Adrenal gland (tissue), 5 donors: ENCODE measurements at regions not wholly inside any gene's neighbourhood (a gene's known extent, or its start where the extent isn't known, plus 50 kb on each side); places are given as distances from the start of the nearest gene placed in this dataset.

Source experiments
- CTCF ChIP-seq, 6 experiments: fragments of 450-650 bp in 4 of 6; fragments of 200-600 bp in 2 of 6; sonication (generic) in 1 of 6; IDR thresholded peaks; 1 replicate in 5 of 6; 2 replicates in 1 of 6; pipeline versions ENCODE4 v1.5.1 to v1.8.0; 2016 to 2021; ENCODE audit warnings: antibody characterized with exemption in 6 of 6, mild to moderate bottlenecking in 2 of 6, moderate library complexity in 1 of 6
- POLR2A ChIP-seq, 2 donors: fragments of 450-650 bp; IDR thresholded peaks; one replicate each; pipeline ENCODE4 v1.6.1; 2017; ENCODE audit warnings: antibody characterized with exemption in 2 of 2, mild to moderate bottlenecking in 2 of 2, moderate library complexity in 1 of 2
- donor health status: DM: no; HTN: no; CAD: no.

DNA sequence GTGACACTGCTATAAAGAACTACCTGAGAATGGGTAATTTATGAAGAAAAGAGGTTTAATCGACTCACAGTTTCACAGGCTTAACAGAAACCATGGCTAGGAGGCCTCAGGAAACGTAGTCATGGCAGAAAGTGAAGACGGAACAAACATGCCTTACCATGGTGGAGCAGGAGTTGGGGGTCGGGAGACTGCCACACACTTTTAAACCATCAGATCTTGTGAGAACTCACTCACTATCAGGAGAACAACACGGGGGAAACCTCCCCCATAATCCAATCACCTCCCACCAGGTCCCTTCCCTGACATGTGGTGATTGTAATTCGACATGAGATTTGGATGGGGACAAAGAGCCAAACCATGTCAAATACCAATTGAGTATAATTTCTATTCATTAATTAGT is 2392.6 kb upstream of the C9orf72 start:
- TF ChIP-seq POLR2A (IDR thresholded peaks at IDR 0.05) (no peak), CTCF (IDR thresholded peaks at IDR 0.05) (no peak)
